ENCODE measurements at regions not wholly inside any gene's neighbourhood (a gene's known extent, or its start where the extent isn't known, plus 50 kb on each side); places are given as distances from the start of the nearest gene placed in this dataset.

DNA sequence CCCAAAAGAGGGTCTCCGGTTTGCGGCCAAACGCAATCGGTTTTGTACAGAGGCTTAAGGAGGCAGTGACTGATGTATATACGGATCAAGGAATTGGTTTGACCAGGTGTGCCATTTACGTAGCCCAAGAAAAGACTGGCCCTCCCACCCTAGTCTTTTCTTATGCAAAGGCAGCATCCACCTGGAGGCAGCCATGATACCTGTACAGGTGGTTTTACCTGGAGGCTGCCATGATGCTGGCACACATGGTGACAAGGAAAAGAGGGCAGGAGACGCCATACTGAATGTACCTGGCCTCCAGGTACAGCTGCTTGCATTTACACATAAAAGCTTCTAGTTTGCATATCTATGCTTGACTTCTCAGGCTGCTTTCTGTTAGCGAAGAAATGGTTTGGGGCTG is 917.7 kb upstream of the INTU start:
- TF ChIP-seq, protein P1, sequence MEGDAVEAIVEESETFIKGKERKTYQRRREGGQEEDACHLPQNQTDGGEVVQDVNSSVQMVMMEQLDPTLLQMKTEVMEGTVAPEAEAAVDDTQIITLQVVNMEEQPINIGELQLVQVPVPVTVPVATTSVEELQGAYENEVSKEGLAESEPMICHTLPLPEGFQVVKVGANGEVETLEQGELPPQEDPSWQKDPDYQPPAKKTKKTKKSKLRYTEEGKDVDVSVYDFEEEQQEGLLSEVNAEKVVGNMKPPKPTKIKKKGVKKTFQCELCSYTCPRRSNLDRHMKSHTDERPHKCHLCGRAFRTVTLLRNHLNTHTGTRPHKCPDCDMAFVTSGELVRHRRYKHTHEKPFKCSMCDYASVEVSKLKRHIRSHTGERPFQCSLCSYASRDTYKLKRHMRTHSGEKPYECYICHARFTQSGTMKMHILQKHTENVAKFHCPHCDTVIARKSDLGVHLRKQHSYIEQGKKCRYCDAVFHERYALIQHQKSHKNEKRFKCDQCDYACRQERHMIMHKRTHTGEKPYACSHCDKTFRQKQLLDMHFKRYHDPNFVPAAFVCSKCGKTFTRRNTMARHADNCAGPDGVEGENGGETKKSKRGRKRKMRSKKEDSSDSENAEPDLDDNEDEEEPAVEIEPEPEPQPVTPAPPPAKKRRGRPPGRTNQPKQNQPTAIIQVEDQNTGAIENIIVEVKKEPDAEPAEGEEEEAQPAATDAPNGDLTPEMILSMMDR (IDR thresholded peaks at IDR 0.05), result no peak
- TF ChIP-seq POLR2A (IDR thresholded peaks at IDR 0.05), result no peak
